ENCODE measurements at regions not wholly inside any gene's neighbourhood (a gene's known extent, or its start where the extent isn't known, plus 50 kb on each side); places are given as distances from the start of the nearest gene placed in this dataset.

DNA sequence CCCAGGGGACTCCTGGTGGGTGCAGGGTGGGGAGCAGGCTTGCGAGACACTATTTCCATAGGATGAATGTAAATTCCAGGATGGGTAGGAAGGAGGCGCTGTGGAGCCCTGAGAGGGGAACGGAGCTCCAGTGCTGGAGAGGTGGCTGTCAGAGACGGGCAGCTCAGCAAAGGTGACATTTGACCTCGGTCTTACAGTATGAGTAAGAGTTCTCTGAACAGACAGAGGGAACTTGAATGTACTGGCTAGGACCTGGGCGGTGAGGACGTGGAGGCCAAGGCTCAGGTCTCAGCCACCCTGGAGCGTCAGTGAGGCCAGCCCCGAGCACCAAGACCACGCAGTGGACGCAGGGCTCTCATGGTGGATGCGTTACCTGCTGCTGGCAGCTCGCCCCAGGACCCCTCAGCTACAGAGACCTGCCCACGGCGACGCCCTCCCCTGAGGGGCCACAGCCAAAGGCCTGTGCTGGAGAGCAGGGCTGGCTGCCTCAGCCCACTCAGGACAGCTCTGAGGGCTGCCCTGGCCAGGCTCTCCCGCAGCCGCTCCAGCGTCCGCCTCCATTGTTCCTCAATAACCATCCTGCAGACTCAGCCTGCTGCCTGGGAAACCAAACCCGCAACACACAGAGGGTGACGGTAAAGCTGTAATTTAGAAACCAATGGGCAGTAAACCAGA, 65.9 kb upstream of the TNRC6C start (continued):
- TF ChIP-seq REL (CRISPR knock-in tag; conservative IDR thresholded peaks at IDR 0.05) = no peak
- no peak for TF ChIP-seq FOXC1 (CRISPR knock-in tag; IDR thresholded peaks at IDR 0.05; ENCODE audit: borderline replicate concordance)
- peak; percentile 43 to 58; a peak in 2 of 4 replicates for TF ChIP-seq NR2F1 (CRISPR knock-in tag; IDR thresholded peaks at IDR 0.05)
- no peak for TF ChIP-seq ZNF782 (CRISPR knock-in tag; IDR thresholded peaks at IDR 0.05; ENCODE audit: borderline replicate concordance)
- TF ChIP-seq, protein P1, sequence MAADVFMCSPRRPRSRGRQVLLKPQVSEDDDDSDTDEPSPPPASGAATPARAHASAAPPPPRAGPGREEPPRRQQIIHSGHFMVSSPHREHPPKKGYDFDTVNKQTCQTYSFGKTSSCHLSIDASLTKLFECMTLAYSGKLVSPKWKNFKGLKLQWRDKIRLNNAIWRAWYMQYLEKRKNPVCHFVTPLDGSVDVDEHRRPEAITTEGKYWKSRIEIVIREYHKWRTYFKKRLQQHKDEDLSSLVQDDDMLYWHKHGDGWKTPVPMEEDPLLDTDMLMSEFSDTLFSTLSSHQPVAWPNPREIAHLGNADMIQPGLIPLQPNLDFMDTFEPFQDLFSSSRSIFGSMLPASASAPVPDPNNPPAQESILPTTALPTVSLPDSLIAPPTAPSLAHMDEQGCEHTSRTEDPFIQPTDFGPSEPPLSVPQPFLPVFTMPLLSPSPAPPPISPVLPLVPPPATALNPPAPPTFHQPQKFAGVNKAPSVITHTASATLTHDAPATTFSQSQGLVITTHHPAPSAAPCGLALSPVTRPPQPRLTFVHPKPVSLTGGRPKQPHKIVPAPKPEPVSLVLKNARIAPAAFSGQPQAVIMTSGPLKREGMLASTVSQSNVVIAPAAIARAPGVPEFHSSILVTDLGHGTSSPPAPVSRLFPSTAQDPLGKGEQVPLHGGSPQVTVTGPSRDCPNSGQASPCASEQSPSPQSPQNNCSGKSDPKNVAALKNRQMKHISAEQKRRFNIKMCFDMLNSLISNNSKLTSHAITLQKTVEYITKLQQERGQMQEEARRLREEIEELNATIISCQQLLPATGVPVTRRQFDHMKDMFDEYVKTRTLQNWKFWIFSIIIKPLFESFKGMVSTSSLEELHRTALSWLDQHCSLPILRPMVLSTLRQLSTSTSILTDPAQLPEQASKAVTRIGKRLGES (CRISPR knock-in tag; IDR thresholded peaks at IDR 0.05; ENCODE audit: borderline replicate concordance) = no peak

DNA sequence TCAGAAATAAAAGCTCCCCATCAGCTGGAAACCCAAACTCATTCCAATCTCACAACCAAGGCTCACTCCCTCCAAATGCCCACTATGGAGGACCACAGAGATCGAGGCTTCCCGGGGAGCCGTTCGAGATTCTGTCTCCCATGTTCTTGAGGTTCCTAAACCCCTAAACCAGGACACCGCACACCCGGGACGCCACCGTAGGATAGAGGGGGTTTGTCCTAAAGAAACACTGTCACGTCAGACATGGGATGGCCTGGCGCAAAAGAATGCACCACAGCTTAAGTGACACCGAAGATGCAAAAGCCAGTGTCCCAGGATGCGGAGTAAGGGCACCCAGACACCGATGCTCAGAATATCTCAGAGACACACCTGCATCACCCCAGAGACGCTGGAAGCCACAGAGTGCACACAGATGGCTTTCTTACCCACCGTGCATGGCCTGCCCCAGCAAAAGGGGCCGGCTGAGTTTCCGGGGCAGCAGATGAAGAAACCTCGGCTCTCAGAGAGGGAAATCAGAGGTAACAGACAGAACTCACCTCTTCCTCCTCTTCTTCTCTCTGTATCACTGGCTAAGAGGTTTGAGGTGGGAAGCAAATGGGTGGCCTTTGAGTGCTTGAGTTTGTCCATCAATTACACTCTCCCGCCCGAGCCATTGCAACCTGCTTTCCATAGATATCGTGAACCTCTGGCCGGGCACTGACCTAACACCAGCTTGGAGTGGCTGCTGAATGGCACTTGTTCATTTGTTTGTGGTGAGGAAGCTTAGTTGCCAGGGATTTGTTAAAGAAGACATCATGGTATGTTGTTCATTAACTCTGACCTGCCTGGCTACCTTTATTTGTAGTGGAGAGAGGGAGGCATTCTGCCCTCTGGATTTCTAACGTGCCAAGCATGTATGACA, 65.1 kb upstream of the TNRC6C start:
- Histone ChIP-seq H3K36me3 (replicated peaks in 1 of 2; ENCODE audit: control insufficient read depth in 1 of 2, insufficient read depth in 2 of 2, low read length in 2 of 2) (no peaks in the 10 kb centered on the region), H3K79me2 (ENCODE audit: insufficient read depth, low read length) (no peaks in the 10 kb centered on the region), H3K9me3 (ENCODE audit: low read length) (no peaks in the 10 kb centered on the region), H4K20me1 (ENCODE audit: insufficient read depth, low read length) (no peaks in the 10 kb centered on the region), H3K27me3 (ENCODE audit: control insufficient read depth in 1 of 2, insufficient read depth in 2 of 2, low read length in 2 of 2) (peaks cover 4 to 55% of the 10 kb centered on the region in 2 experiments; a peak in 4 of 5 replicates), H3K9ac (ENCODE audit: insufficient read depth, low read depth, low read length) (no peak overlapping the region), H2AFZ (ENCODE audit: low read length) (no peak overlapping the region), H3K4me3 (replicated peaks in 1 of 3; ENCODE audit: insufficient read depth in 1 of 3, low read depth in 2 of 3, low read length in 3 of 3) (no peak overlapping the region), H3K4me1 (ENCODE audit: insufficient read depth, low read length) (no peaks in the 10 kb centered on the region; the same call in 1 of the 2 replicates), H3K4me2 (ENCODE audit: low read depth, low read length) (no peak overlapping the region), H3K27ac (ENCODE audit: extremely low read length, insufficient read depth, low read length) (no peak overlapping the region)
- intact Hi-C loops (cut with micrococcal nuclease; ENCODE audit: unreplicated experiment) = no loop called here
- ChIA-PET POLR2A (no interaction called here), CTCF (ENCODE audit: low intra/inter-chr PET ratio, low total read pairs) (no interaction called here)
- BruUV-seq (replicated peaks) = no TSS peak
- no peak for DNase-seq (ENCODE audit: low spot score)
- no peak for ATAC-seq
- TF ChIP-seq NONO (IDR thresholded peaks at IDR 0.05) (no peak), NONO (CRISPR knock-in tag; conservative IDR thresholded peaks at IDR 0.05) (no peak), ZNF749 (CRISPR knock-in tag; IDR thresholded peaks at IDR 0.05; ENCODE audit: borderline replicate concordance) (no peak), ADNP (CRISPR knock-in tag; IDR thresholded peaks at IDR 0.05) (no peak), MAF1 (CRISPR knock-in tag; IDR thresholded peaks at IDR 0.05; ENCODE audit: borderline replicate concordance) (no peak)
- in situ Hi-C loops (cut with HindIII; ENCODE audit: extremely low pct_ligation_motif_present, low pct_unique_long_range_greater_than_20kb) = no loop called here
- 38% methylated on average over 23 of the region's 23 CpGs for WGBS (ENCODE audit: low lambda C conversion rate)
- no peak for FAIRE-seq

All from HepG2 (cell line).